Lung (tissue), 11 donors: ENCODE measurements at regions not wholly inside any gene's neighbourhood (a gene's known extent, or its start where the extent isn't known, plus 50 kb on each side); places are given as distances from the start of the nearest gene placed in this dataset.

Source experiments
- ATAC-seq: fragments of 200-7000 bp; cut with Tn5 transposase; one replicate; pipeline ENCODE4 v1.9.1; 2020; ENCODE audit warnings: moderate number of reproducible peaks; ENCODE audit not compliant: insufficient read depth, low FRiP score
- DNase-seq, 3 donors: peaks; one replicate each; pipeline ENCODE4 v3.0.0-alpha.2; 2013 to 2017
- H3K27ac ChIP-seq, 2 donors: one replicate each; pipeline ENCODE4 v1.5.1; 2013; ENCODE audit warnings: mild to moderate bottlenecking in 2 of 2, moderate library complexity in 2 of 2, control low read depth in 1 of 2, inconsistent platforms in 1 of 2, low read depth in 1 of 2, low read length in 1 of 2
- H3K27me3 ChIP-seq, 3 donors: one replicate each; pipeline ENCODE4 v1.5.1; 2013; ENCODE audit warnings: low read length in 2 of 3; ENCODE audit not compliant: control insufficient read depth in 3 of 3, insufficient read depth in 3 of 3
- H3K36me3 ChIP-seq, 4 donors: one replicate each; pipeline ENCODE4 v1.5.1; 2013; ENCODE audit warnings: low read length in 4 of 4, mild to moderate bottlenecking in 1 of 4, moderate library complexity in 1 of 4; ENCODE audit not compliant: control insufficient read depth in 4 of 4, insufficient read depth in 4 of 4
- H3K4me1 ChIP-seq, 5 donors: one replicate each; pipeline ENCODE4 v1.5.1; 2013; ENCODE audit warnings: low read length in 5 of 5, mild to moderate bottlenecking in 2 of 5, moderate library complexity in 1 of 5; ENCODE audit not compliant: control insufficient read depth in 5 of 5, insufficient read depth in 5 of 5
- H3K4me3 ChIP-seq: one replicate; pipeline ENCODE4 v1.5.1; 2013; ENCODE audit warnings: mild to moderate bottlenecking, control low read depth, moderate library complexity
- H3K9ac ChIP-seq, 2 donors: one replicate each; pipeline ENCODE4 v1.5.1; 2013; ENCODE audit warnings: low read length in 2 of 2, control low read depth in 1 of 2; ENCODE audit not compliant: insufficient read depth in 1 of 2
- H3K9me3 ChIP-seq, 4 donors: one replicate each; pipeline ENCODE4 v1.5.1; 2013; ENCODE audit warnings: low read length in 3 of 4, mild to moderate bottlenecking in 1 of 4, moderate library complexity in 1 of 4; ENCODE audit not compliant: control insufficient read depth in 4 of 4, insufficient read depth in 3 of 4
- CTCF ChIP-seq: IDR thresholded peaks from 2 replicates; pipeline ENCODE4 v1.5.1; 2012; ENCODE audit warnings: mild to moderate bottlenecking; ENCODE audit errors: control extremely low read depth, extremely low read depth
- WGBS, 2 donors: extraction: QIAGEN DNeasy Blood & Tissue Kit; methylation state at CpG; one replicate each; pipeline ENCODE4 v1.1.7; 2013; 5-methylcytosine and 5-hydroxymethylcytosine counted together
- donor health status: control.
- donor health status: control.
- donor health status: Bipolar disorder and iron deficiency.
- donor health status: healthy.
- donor health status: DM: yes; HTN: yes; CAD: no.

GRCh38 chr14:53444677-53445312, 291.7 kb upstream of the DDHD1 start:
- DNase-seq (no peak), ATAC-seq (no peak)
- TF ChIP-seq CTCF: no peak
- WGBS, 2 donors: 90 to 93% methylated on average over 5 of the region's 5 CpGs
- Histone ChIP-seq H3K9ac (no peak overlapping the region), H3K27ac (no peak overlapping the region), H3K9me3 (peaks cover 0 to 4% (median 0%) of the 10 kb centered on the region in 4 donors), H3K27me3 (no peaks in the 10 kb centered on the region), H3K36me3 (no peaks in the 10 kb centered on the region), H3K4me1 (peaks cover 0 to 7% (median 0%) of the 10 kb centered on the region in 5 donors), H3K4me3 (no peak overlapping the region)

- 63 to 82% methylated on average over 6 of the region's 6 CpGs for WGBS, 2 donors
- Histone ChIP-seq H3K9ac (peak overlapping the region in 1 of 2 donors; percentile 11), H3K27ac (no peak overlapping the region), H3K27me3 (no peaks in the 10 kb centered on the region), H3K9me3 (peaks cover 0 to 4% (median 0%) of the 10 kb centered on the region in 4 donors), H3K4me3 (no peak overlapping the region), H3K4me1 (peaks cover 0 to 7% (median 0%) of the 10 kb centered on the region in 5 donors), H3K36me3 (no peaks in the 10 kb centered on the region)
- ATAC-seq: no peak
- peak in 2 of 3 donors; percentile 9 to 43 for DNase-seq
- no peak for TF ChIP-seq CTCF
These were observed 288.7 kb upstream of the DDHD1 start for GRCh38 chr14:53441789-53442188.

- no peak for TF ChIP-seq CTCF
These were observed 284.7 kb upstream of the DDHD1 start for GRCh38 chr14:53437858-53438257.

GRCh38 chr14:53432378-53432802, 279.3 kb upstream of the DDHD1 start:
- Histone ChIP-seq H3K9me3 (no peaks in the 10 kb centered on the region), H3K27ac (no peak overlapping the region), H3K4me1 (peaks cover 0 to 3% (median 0%) of the 10 kb centered on the region in 5 donors), H3K9ac (no peak overlapping the region), H3K27me3 (no peaks in the 10 kb centered on the region), H3K36me3 (no peaks in the 10 kb centered on the region), H3K4me3 (no peak overlapping the region)
- ATAC-seq (peak; percentile 62), DNase-seq (peak; percentile 24 to 62 (median 50))
- 18 to 39% methylated on average over 2 of the region's 2 CpGs for WGBS, 2 donors
- no peak for TF ChIP-seq CTCF

More at GRCh38 chr14:53437858-53438257, 284.7 kb upstream of the DDHD1 start:
- no peak for DNase-seq
- Histone ChIP-seq H3K4me3 (no peak overlapping the region), H3K27ac (no peak overlapping the region), H3K9me3 (no peaks in the 10 kb centered on the region), H3K4me1 (peaks cover 0 to 7% (median 0%) of the 10 kb centered on the region in 5 donors), H3K27me3 (no peaks in the 10 kb centered on the region), H3K36me3 (no peaks in the 10 kb centered on the region), H3K9ac (no peak overlapping the region)
- ATAC-seq: no peak
